Embryonic facial prominence (tissue), 1 donor: ENCODE measurements at regions not wholly inside any gene's neighbourhood (a gene's known extent, or its start where the extent isn't known, plus 50 kb on each side); places are given as distances from the start of the nearest gene placed in this dataset.
"Not testable (repeated sequence)": the region's sequence is repeated elsewhere in the genome, so short reads cannot be mapped to it uniquely, and the experiment has no call there.

Experiments used
- DNase-seq: peaks from one replicate; pipeline ENCODE4 v3.0.0-alpha.2; 2016; ENCODE audit errors: extremely low spot score

DNA sequence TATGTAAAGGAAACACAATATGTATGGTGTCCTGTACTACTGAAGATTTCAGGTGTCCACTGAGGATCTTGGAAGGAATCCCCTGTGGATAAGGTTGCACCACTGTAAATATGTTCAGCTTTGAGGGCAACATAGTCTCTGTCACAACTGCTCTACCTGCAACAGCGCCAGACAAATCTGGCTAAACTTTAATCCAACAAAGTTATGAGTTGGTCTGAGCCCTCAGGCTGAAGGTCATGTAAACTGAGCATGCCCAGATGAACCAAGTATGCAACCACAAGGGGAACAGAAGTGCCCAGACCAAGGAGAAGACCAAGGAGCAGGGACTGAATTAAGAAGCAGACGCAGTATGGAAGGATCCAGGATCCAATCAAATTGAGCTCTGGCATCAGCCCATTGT lies 135.0 kb upstream of the ZNF658 start:
- DNase-seq: not testable (repeated sequence)

DNA sequence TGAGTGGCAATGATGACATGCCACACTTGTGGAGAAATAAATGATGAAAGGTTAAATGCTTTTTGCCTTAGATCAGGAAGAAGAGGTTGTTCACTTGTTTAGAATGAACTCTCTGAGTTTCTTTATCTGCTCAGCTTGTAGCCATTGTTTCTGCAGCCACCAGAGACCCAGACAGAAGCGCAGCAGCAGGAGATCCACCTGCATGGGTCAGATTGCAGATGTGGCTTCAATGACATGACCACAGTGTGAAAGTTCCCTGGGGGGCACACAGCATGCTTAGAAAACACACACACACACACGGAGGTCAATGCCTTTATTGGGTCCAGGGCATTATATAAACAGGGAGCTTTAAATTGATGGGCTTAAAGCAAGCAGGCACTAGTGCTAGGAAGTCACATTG lies 129.0 kb upstream of the ZNF658 start:
- not testable (repeated sequence) for DNase-seq

DNA sequence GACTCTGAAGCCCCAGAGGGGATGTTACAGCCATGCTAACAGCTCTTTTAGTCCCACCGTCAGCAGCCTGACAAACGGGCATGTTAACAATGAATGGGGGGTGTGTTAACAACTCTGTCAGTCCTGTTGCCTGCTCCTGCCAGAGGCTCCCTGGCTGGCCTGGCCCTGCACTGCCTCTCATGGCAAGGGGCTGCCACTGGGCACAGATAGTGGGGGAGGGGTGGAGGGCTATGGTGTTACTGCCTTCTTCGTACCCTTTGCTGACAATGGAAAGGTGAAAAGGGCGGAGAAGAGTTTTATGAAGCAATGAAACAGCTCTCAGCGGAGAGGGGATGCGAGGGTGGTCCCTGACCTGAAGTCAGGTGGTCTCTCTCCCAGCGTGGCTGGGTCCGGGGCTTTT lies 125.9 kb upstream of the ZNF658 start:
- DNase-seq: not testable (repeated sequence)

DNA sequence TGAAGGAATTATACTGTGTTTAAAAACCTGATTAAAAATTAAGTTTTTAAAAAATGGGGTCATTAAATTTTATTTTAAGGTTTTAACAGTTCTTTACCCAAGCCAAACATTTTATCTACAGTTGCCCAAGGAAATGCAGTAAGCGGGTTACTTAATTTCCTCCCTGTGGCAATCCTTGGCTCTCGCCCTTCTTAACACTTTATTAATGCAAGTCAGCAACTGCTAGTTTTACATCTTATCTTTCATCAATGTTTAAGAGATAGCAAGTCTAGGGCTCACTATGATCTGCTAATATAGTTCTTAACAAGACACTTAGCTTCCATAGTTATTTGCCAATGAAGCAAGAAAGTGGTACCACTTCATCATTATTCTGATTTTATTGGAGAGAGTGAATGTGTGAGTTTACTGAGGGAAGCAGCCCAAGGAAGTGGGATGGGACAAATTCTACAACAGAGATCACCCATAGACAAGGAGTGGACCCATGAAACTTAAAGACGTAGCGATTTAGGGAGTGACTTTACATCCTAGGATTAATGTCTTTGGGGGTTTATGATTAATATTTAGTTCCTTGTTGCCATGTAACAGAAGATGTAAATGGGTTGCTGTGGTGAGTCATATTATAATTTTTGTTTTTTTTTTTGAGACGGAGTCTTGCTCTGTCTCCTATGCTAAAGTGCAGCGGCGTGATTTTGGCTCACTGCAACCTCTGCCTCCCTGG lies 120.4 kb upstream of the ZNF658 start:
- not testable (repeated sequence) for DNase-seq

DNA sequence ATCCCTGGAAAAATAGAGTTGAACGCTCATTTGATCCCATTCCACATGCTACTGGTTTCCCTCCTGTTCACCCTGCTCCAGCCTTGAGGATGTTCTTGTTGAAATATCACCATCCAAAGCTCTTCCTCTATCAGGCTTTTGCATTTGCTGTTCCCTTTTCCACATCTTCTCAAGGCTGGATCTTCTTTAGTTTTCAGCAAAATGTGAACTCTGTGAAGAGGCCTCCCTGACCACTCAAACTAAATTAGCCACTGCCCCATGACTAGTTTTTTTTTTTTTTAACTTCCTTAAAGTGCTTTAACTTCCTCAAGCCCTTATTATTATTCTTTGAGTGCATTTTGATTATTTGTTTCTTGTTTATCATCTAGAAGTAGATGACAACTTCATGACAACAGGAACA lies 119.3 kb upstream of the ZNF658 start:
- DNase-seq: not testable (repeated sequence)

DNA sequence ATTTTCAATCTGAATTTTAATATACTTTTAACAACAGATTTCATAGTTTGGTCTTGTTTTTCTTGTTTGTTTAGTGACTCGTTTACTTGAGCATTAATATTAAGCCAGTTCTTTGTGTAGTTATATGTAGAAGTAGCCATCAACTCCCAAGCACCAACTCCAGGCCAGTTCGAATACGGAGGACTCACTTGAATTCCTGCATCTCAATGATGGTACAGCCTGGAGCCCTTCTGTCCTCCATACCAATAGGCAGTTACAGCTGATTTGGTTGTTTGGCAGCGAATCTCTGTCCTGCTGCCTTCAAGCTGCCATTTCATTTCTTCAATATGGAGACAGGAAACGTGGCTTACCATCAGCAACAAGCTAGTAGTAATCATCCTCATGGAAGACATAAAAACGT lies 118.5 kb upstream of the ZNF658 start:
- not testable (repeated sequence) for DNase-seq

DNA sequence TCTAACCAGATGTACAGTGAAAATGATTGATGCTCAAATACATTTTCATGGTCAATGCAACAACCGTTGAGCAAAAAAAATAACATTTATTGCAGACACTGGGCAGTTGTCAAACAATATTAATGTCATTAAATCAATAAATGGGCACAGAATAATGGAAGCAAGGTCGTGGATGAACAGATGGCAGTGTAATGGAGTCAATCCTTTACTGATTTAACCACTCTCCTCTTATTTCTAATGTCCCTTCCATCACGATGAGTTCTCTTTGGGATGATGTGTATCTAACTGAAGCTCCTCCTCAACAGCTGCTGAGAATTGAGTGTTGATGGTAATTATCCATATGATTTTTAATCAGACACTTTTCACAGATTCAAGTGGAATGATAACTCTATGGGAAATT lies 114.9 kb upstream of the ZNF658 start:
- not testable (repeated sequence) for DNase-seq

DNA sequence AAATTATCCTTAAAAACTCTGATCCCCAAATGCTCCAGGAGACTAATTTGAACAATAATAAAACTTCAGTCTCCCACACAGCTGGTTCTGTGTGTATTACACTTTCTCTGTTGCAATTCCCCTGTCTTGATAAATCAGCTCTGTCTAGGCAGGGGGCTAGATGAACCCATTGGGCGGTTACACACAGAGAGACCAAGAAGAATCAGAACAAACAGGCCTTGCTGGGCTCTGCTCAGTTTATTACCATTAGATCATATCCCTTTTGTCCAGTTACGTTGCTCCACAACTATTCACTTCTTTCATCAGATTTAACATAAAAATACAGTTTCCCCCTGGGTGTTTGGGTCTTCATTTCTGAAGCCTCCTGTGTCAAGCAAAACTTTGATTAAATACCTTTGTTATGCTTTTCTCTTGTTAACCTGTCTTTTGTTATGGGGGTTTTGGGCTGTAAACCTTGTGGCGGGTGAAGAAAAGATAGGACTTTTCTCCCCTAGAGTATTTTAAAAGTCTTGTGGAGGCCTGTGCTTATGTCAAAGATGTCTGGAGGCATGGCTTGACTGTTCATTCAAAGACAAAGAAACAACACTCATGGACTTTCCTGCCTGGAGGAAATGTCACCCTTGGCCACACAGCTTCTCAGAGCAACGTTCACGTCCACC lies 109.3 kb upstream of the ZNF658 start:
- DNase-seq: not testable (repeated sequence)

DNA sequence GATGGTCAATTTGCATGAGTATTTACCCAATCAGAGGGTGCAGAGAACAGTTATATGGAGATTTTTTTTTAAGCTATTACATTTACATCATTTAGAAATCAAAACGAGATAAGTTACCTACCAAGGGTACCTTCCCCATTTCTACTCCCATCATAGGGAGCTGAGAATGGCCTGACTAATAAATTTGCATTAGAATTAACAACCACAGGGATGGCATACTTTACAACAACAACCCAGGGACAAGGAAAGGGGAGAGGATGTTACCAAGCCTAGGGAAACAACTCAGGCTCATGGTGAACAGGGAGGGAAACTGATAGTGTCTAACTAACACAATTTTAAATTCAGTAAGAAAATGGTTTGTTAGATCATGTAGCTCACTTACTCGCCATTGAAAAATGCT lies 105.8 kb upstream of the ZNF658 start:
- not testable (repeated sequence) for DNase-seq

DNA sequence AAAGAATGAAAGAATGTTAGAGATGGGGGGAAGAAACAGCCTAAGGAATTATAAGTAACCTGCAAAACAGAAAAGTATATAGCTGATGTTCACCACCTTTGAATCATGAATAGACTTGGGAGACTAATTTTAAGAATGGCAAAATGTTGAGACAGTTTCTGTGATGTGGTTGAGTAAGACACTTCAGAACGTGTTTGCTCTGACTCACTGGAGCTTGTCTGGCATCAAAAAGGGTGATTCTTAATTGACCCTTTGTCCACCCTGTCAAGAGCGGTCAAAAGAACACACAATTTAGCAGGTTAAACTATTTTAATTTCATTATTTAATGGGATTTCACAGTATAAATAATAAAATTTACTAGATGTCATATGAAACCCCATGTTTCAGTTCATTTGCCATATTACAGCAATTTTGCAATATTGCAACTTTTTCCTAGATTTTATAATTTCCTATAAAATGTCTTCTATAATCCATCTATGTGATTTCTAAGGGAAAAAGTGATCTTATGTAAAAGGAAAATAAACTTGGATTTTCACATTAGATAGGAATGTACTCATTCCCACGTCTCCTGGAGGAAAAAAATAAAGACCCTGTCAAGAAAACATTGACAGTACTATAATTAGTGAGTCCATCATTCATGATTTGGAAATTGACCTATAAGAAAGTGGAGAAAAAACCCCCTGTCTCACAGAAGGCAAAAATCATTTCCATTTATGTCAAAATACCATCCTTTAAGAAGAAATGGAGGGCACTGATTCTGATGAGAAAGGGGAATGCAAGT lies 104.6 kb upstream of the ZNF658 start:
- not testable (repeated sequence) for DNase-seq

DNA sequence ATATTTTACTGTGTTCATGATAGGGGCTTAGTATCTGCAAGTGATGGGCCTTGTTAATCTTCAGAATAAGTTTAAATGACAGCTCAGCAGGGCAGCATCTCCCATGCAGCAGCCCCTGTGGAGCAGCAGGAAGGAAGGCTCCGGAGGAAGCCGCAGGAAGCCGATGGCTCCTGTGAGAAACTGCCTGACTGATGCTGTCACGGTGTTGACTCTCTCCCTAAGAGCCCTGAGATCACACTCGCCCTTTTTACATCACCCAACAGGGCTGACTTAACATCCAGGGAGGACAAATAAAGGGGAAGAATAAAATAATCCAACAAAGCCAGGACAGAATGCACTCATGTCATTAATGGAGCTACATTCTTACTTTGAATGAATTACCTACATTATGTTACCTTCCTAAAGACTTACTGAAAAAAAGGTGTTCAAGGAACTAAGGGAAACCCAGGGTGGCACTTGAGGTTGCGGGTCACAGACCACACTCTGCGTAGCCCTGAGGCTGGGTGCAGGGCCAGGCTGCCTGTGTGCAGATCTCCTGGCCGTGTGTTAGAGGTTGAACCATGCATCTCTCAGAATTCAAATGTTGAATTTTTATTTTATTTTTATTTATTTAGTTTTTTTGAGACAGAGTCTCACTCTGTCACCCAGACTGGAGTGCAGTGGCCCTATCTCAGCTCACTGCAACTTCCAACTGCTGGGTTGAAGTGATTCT lies 102.5 kb upstream of the ZNF658 start:
- not testable (repeated sequence) for DNase-seq

DNA sequence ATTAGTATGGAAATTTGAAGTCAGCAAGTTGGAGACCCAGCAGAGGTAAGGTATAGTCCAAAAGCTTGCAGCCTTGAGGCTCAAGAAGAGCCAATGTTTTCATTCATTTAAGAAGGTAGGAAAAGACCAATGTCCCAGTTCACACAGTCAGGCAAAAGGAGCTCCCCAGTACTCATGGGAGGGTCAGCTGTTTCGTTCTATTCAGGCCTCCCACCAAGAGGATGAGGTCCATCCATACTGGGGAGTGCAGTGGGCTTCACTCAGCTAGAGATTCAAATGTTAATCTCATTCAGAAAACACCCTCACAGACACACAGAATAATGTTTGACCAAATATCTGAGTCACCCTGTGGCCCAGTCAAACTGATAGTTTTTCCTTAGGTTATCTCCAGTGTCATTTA lies 96.9 kb upstream of the ZNF658 start:
- DNase-seq: not testable (repeated sequence)

DNA sequence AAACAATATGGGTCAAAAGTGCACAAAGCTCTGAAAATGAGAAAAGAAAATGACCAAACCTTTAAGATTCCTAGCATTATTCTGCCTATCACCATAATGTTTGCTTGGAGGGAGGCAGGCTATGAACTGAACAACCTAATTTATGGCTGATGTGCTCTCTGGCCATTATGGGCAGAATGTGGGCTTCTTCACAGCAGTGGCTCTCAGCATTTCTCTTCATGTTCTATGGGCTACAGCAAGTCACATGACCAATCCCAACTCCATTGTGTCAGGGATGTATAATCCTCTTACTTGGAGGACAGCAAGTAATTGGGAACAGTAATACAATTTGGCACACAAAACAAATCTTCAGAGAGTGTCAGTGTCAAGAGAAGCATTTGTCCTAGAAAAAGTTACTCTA lies 90.3 kb upstream of the ZNF658 start:
- DNase-seq: not testable (repeated sequence)

DNA sequence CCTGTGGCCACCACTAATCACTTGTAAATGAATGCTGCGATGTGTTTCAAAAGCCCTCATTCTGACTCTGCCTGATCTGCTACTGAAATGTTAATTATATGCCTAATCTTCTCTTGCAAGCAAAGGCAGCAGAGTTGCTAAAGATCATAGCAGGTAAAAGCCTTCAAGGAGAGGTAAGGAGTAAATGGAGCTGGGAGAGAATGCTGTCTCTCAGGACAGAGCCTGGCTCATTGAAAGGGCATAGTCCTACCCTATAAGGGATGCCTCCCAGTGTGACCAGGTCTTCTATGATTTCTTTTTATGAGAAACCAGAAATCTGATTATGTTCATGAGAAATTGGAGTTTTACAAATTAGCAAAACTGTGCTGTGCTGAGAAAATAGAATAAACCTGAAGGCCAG lies 88.2 kb upstream of the ZNF658 start:
- not testable (repeated sequence) for DNase-seq

DNA sequence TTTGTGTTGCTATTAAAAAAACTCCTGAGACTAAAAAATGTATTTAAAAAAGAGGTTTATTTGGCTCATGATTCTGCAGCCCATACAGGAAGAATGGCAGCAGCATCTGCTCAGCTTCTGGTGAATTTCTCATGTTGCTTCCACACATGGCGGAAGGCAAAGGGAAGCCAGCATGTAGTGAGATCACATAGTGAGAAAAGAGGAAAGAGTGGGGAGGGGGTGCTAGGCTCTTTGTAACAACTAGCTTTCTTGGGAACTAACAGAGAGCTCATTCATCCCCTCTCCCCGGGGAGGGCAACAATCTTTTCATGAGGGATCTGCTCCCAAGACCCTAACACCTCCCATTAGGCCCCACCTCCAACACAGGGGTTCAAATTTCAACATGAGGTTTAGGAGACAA lies 87.6 kb upstream of the ZNF658 start:
- not testable (repeated sequence) for DNase-seq

DNA sequence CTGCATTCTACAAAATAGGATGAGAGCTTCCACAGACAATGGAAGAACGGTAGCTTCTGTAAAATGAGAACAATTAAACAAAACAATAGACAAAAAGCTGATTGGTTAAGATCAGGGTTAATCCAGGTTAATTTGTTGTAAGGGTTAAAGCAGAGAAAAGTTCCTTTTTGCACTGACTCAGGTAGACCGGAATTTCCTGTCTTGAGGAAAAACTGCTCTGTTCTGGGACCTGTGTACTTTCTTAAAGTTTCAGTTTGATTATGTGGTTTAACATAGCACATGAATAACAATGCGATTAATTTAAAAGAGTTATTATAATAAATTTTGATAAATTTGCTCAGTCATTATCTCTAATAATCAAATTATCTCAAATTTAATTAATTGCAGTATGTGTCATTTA lies 86.5 kb upstream of the ZNF658 start:
- not testable (repeated sequence) for DNase-seq

DNA sequence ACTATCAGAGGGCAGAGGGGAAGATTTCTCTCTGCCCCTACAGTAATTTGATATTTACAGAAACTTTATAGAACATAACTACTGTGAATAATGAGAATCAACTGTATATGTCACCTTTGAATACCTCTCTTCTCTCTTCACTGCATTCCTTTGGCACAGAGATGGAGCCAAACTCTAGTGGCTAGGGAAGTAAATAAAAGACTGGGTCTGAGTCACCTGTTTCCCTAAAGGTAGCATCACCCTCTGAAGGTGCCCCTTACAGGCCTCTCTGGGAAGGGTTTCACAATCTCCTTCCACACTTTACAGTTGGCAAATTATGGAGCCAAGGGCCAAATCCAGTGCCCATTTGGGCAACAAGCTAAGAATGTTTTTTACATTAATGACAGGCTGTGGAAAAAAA lies 81.0 kb upstream of the ZNF658 start:
- not testable (repeated sequence) for DNase-seq

DNA sequence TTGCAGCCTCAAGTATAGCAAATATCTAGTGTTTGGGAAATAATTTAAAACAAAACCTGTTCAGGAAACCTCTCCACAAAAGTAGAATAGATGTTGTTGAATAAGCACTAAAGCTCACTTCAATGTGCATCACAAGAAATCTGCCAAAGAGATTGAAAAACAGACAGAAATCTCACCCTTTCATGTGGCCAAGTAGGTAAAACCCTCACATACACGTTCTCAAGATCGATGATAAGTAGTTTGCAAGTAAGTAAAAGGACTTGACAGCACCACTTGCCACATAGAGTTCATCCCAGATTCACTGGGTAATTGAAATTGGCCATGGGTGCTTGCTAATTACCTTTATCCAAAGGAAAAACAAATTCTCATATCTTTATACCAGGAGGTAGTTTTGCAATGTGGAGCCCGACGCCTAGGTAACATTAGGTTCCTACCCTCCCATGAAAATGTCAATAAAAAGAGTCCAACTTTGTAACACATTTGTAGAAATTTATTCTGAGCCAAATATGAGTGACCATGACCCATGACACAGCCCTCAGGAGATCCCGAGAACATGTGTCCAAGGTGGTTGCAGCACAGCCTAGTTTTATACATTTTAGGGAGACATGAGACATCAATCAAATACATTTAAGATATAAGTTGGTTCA lies 80.4 kb upstream of the ZNF658 start:
- not testable (repeated sequence) for DNase-seq

DNA sequence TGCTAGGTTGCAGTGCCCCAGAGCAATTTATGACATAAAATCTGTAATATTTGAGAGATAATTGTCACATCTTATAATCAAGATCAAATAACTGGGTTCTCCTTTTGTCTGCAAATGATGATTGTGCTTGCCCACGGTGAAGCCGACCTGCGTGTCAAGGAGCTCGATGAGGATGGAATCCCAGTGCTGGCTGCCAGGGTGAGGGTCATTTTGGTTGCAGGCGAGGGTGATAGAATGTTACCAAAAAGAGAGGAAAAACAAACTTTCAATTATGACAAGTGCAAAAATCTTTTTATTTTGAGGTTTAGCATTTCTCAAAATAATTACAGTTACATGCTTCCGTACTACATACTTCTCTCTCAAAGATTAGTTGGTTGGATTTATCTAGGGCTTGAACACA lies 76.4 kb upstream of the ZNF658 start:
- DNase-seq: not testable (repeated sequence)

DNA sequence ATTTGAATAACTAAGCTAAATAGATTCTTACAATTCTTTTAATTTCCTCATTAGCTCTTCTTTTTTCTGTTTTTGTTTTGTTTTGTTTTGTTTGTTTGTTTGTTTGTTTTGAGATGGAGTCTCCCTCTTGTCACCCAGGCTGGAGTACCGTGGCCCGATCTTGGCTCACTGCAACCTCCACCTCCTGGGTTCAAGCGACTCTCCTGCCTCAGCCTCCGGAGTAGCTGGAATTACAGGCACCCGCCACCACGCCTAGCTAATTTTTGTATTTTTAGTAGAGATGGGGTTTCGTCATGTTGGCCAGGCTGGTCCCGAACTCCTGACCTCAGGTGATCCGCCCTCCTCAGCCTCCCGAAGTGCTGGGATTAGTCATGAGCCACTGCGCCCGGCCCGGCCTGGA lies 70.7 kb upstream of the ZNF658 start:
- DNase-seq: not testable (repeated sequence)

DNA sequence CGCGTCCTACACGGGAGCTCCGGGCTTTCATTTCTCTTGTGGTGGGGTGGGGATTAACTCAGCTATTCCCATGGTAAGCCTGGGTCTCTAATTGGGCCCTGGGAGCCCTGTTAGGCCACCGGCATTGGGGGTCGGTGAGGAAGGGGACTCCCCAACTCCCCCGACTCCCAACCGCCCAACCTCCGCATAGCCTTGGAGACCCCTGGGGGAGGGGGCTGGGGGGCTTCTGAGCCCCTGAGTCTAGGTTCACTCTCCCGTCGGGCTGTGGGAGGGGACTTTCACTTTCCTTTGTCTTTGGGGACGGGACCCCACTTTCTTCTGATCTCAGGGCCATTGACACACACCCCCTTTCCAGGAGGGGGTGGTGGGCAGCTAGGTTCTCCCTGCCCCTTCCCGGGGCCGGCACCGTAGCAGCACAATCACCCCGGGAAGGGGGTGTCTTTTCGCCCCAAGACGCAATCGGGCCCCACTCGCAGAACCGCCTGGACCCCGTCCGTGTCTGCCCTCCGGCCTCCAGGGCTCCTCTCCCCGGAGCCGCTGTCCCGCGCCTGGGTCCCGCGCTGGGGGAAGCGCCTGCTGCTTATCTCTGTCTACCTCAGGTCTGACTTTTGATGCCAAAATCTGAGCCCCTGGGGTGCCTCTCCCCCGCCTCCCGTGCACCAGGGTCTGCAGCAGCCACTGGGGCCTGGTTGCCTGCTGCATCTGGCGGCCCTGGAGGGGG lies 69.6 kb upstream of the ZNF658 start:
- DNase-seq: not testable (repeated sequence)
